Activated CD8-positive, alpha-beta memory T cell treated with anti-CD3 and anti-CD28 coated beads for 4 hours (primary cell): ENCODE measurements at regions not wholly inside any gene's neighbourhood (a gene's known extent, or its start where the extent isn't known, plus 50 kb on each side); places are given as distances from the start of the nearest gene placed in this dataset.

Experiments used
- DNase-seq, 2 donors: peaks; one replicate each; pipeline ENCODE4 v3.0.0-alpha.2; 2020; ENCODE audit warnings: low read depth in 2 of 2

- no peak for DNase-seq
These were observed 411.5 kb upstream of the DDI1 start for GRCh38 chr11:103624708-103625623.

DNA sequence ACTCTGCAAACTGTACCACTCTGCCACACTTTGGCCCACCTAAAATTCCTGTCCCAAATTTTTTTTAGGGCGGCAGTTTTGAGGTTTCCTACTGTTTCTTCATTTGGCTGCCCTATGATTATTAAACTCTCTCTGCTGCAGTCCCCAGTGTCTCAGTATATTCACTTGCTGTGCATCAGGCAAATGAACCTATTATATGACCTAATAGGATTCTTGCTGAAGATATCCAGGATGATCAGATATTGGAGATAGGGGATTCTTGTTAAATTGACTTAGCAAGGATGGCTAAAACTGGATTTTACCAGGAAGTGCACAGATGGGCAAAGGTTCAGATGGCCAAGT, 410.8 kb upstream of the DDI1 start:
- no peak for DNase-seq

- DNase-seq = no peak
These were observed 408.3 kb upstream of the DDI1 start for GRCh38 chr11:103628121-103628520.

- DNase-seq = no peak
These were observed 404.6 kb upstream of the DDI1 start for GRCh38 chr11:103631841-103632240.

DNA sequence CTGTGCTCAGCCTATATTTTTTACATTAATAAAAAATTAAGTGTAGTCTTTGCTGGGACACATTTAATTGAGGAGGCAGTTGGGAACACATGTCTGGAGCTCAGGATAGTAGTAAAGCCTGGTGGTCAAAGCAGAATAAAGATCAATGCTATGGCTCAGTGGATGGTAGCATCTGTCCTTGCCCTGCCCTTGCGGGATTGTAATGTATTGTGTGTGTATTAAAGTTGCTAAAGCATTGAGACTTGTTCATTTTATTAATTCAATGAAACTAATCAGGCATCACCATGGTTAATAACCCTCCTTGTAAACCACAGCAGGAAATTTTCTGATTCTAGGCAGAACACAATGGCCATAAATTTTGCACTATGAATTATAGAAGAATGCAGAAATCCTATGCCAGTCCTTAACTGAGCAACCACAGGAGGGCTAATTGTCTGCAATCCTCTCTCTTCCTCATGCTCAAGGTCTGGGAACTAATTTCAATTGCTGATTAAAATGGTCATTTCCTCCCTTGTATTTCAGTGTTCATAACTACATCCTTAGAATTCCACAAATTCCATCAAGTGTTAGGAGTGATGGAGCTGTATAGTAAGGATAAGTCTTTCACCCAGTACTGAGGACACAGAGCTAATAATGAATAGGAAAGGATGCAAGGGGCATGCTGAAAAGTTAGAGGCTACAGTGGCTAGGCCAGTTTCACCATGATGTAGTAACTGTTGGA, 403.2 kb upstream of the DDI1 start:
- DNase-seq = no peak

- DNase-seq = no peak
These were observed 402.4 kb upstream of the DDI1 start for GRCh38 chr11:103633819-103634590.

GRCh38 chr11:103636232-103636631, 400.2 kb upstream of the DDI1 start:
- DNase-seq = no peak

GRCh38 chr11:103637295-103637694, 399.1 kb upstream of the DDI1 start:
- DNase-seq = no peak

- no peak for DNase-seq
These were observed 398.6 kb upstream of the DDI1 start for GRCh38 chr11:103637831-103638230.

DNA sequence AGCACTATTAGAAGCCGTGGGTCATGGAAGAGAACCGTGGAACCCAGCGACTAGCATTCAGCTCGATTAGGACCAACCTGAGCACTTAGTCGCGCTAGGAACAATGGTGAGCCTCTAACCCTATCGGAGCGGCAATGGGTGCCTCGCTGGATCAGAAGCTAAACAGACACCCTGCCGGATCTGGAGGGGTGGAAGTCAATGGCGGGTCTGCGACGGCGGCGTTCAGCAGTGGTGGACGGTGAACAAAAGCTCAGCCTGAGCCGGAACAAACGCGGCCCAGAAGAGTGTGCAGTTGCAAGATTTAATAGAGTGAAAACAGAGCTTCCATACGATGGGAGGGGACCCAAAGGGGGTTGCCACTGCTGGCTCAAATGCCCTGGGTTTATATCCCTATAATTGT, 391.8 kb upstream of the DDI1 start:
- no peak for DNase-seq

GRCh38 chr11:103648054-103648453, 388.4 kb upstream of the DDI1 start:
- no peak for DNase-seq

GRCh38 chr11:103648670-103649400, 387.6 kb upstream of the DDI1 start:
- no peak for DNase-seq

GRCh38 chr11:103649401-103649895, 387.0 kb upstream of the DDI1 start:
- no peak for DNase-seq

DNA sequence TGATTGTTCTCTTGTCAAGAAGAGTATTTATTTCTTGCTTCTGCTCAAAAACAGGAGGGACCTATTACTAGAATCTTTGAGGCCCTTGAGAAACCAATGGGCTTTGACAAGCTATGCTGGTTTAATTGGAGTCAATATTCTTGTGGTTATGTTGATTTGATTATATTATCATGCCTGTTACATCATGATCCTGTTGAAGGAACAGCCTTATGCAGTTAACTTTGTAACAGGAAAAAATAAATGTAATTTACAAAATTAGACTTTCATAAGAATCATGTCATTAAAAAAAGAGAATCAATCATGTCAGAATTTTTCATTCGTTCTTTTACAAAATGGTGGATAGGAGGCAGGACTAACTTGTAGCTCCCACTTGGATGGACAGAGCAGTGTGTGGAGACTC, 386.1 kb upstream of the DDI1 start:
- no peak for DNase-seq

- no peak for DNase-seq
These were observed 385.0 kb upstream of the DDI1 start for GRCh38 chr11:103651341-103651998.

DNA sequence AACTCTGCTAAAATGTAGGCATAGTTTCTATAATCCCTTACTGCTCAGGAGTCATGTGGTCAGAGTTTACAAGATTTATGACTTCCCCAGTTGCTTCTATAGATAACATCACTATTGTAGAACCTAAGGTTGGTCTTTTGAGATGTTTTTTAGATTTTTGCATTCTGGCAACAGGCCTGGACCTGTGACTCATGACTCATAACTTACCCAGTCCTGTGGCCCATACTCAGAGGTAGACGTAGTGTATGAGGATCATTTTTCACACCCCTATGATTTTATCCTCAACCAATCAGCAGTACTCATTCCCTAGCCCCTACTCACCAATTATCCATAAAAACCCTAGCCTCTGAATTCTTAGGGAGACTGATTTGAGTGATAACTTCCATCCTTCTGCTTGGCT, 384.4 kb upstream of the DDI1 start:
- no peak for DNase-seq

DNA sequence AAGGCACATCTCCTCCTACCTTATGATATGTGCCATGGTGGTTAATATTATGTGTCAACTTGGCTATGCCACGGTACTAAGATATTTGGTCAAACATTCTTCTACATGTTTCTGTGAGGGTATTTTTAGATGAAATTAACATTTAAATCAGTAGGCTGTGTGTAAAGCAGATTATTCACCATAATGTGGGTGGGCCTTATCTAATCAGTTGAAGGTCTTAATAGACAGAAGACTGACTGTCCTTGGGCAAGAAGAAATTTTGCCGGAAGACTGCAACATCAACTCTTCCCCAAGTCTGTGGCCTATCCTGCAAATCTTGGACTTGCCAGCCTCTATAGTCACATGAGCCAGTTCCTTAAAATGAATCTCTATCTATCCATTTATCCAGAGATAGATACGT, 380.1 kb upstream of the DDI1 start:
- no peak for DNase-seq

DNA sequence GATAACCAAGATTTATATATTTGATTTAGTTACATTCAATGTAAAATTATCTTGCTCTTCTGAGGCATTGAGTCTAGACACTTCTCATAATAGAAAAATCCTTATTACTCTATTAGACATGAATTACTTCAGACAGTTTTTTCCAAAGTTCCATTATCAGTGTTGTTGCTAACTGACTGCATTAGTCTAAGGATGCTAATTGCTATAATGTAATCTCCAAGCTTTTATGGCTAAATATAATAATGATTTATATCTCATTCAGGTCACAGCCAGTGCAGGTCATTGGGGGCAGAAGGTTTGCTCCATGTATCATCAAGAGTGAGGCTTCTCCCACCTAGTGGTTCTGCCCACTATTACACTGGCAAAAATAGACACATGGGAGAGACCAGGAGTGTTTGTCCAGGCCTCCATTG, 377.2 kb upstream of the DDI1 start:
- DNase-seq = no peak

DNA sequence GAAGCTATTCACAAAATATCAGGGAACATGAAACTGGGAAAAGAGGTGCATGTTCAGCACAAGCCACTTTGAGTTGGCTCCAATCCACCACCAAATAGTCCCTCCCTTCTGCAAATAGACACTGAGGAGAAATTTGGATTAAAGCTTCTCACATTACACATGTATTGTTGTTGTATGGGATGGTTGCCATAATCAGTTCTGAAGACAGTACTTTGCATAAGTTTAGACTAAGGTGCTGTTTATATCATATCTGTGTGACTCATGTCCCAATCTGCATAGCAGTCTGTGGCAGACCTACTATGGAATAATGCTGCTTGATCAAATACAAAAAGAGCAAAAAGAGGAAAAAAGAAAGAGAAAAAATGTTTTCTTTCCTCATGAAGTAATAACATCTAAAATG, 376.7 kb upstream of the DDI1 start:
- DNase-seq = no peak

GRCh38 chr11:103661185-103661584, 375.3 kb upstream of the DDI1 start:
- DNase-seq = no peak

DNA sequence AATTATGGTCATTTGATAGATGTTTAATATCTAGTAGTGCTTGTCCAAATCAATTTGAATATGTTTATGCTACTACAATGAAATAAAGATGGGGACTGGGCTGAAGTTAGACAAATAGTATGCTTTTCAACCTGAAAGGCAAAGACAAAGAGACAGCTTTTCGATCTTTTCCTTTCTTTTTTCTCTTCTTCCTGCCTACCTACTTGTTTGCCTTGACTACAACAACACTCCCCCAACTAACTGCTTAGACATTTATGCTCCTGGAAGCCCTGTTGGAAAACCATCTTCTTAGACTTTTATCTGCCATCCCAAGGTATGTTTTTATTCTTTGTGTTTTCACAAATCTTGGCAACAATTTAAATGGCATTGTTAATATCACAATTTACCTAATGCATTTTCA, 374.4 kb upstream of the DDI1 start:
- no peak for DNase-seq
